ENCODE measurements at regions not wholly inside any gene's neighbourhood (a gene's known extent, or its start where the extent isn't known, plus 50 kb on each side); places are given as distances from the start of the nearest gene placed in this dataset.

GRCh38 chr2:145085612-145086011 is 565.7 kb upstream of the ZEB2 start:
- H3K36me3 ChIP-seq (ENCODE audit: control insufficient read depth, insufficient read depth, low read length): no peaks in the 10 kb centered on the region
- no peak overlapping the region for H3K9ac ChIP-seq (ENCODE audit: insufficient read depth, low read length)
- TF ChIP-seq EZH2 (IDR thresholded peaks at IDR 0.05; ENCODE audit: low read length, missing control alignments) (no peak), CTCF (conservative IDR thresholded peaks at IDR 0.05 in 1 of 2, IDR thresholded peaks at IDR 0.05 in 1 of 2; ENCODE audit: low read depth in 1 of 2, low read length in 2 of 2) (no peak)
- no peaks in the 10 kb centered on the region for H3K79me2 ChIP-seq (ENCODE audit: control insufficient read depth, insufficient read depth, low read length)
- no peaks in the 10 kb centered on the region for H3K27me3 ChIP-seq (ENCODE audit: control insufficient read depth, insufficient read depth, low read length)
- H4K20me1 ChIP-seq (ENCODE audit: control insufficient read depth, extremely low read depth, insufficient read depth, low read length): no peaks in the 10 kb centered on the region
- H3K4me1 ChIP-seq (ENCODE audit: control insufficient read depth, extremely low read depth, insufficient read depth, low read length): peaks cover 2% of the 10 kb centered on the region
- no peaks in the 10 kb centered on the region for H3K9me3 ChIP-seq (ENCODE audit: control insufficient read depth, insufficient read depth, low read depth, low read length)
- no peak overlapping the region for H3K27ac ChIP-seq (ENCODE audit: insufficient read depth, low read length)
- peak in 1 of 2 donors; percentile 22 for DNase-seq (ENCODE audit: low read depth in 2 of 2)
- no peak overlapping the region for H2AFZ ChIP-seq (ENCODE audit: low read length)
- H3K4me2 ChIP-seq (ENCODE audit: extremely low read depth, insufficient read depth, low read length): no peak overlapping the region
- H3K4me3 ChIP-seq (replicated peaks in 1 of 4; ENCODE audit: control extremely low read depth in 1 of 4, insufficient read depth in 1 of 4, low read depth in 3 of 4, low read length in 4 of 4): no peak overlapping the region

GRCh38 chr2:145080426-145080825 is 560.5 kb upstream of the ZEB2 start:
- H3K79me2 ChIP-seq (ENCODE audit: control insufficient read depth, insufficient read depth, low read length): no peaks in the 10 kb centered on the region

GRCh38 chr2:145079641-145080040 is 559.7 kb upstream of the ZEB2 start:
- no peak overlapping the region for H3K27ac ChIP-seq (ENCODE audit: insufficient read depth, low read length)
- H3K79me2 ChIP-seq (ENCODE audit: control insufficient read depth, insufficient read depth, low read length): no peaks in the 10 kb centered on the region
- H3K9ac ChIP-seq (ENCODE audit: insufficient read depth, low read length): no peak overlapping the region
- TF ChIP-seq CTCF (conservative IDR thresholded peaks at IDR 0.05 in 1 of 2, IDR thresholded peaks at IDR 0.05 in 1 of 2; ENCODE audit: low read depth in 1 of 2, low read length in 2 of 2): no peak
- TF ChIP-seq EZH2 (IDR thresholded peaks at IDR 0.05; ENCODE audit: low read length, missing control alignments): no peak
- no peaks in the 10 kb centered on the region for H3K9me3 ChIP-seq (ENCODE audit: control insufficient read depth, insufficient read depth, low read depth, low read length)
- no peaks in the 10 kb centered on the region for H3K4me1 ChIP-seq (ENCODE audit: control insufficient read depth, extremely low read depth, insufficient read depth, low read length)
- H3K27me3 ChIP-seq (ENCODE audit: control insufficient read depth, insufficient read depth, low read length): no peaks in the 10 kb centered on the region
- no peak overlapping the region for H3K4me2 ChIP-seq (ENCODE audit: extremely low read depth, insufficient read depth, low read length)
- H4K20me1 ChIP-seq (ENCODE audit: control insufficient read depth, extremely low read depth, insufficient read depth, low read length): no peaks in the 10 kb centered on the region
- DNase-seq (ENCODE audit: low read depth in 2 of 2): no peak
- no peak overlapping the region for H3K4me3 ChIP-seq (replicated peaks in 1 of 4; ENCODE audit: control extremely low read depth in 1 of 4, insufficient read depth in 1 of 4, low read depth in 3 of 4, low read length in 4 of 4)
- no peak overlapping the region for H2AFZ ChIP-seq (ENCODE audit: low read length)
- H3K36me3 ChIP-seq (ENCODE audit: control insufficient read depth, insufficient read depth, low read length): no peaks in the 10 kb centered on the region

More at GRCh38 chr2:145080426-145080825, 560.5 kb upstream of the ZEB2 start:
- Histone ChIP-seq H4K20me1 (ENCODE audit: control insufficient read depth, extremely low read depth, insufficient read depth, low read length) (no peaks in the 10 kb centered on the region), H3K36me3 (ENCODE audit: control insufficient read depth, insufficient read depth, low read length) (no peaks in the 10 kb centered on the region), H2AFZ (ENCODE audit: low read length) (no peak overlapping the region), H3K4me2 (ENCODE audit: extremely low read depth, insufficient read depth, low read length) (no peak overlapping the region), H3K4me1 (ENCODE audit: control insufficient read depth, extremely low read depth, insufficient read depth, low read length) (no peaks in the 10 kb centered on the region), H3K27me3 (ENCODE audit: control insufficient read depth, insufficient read depth, low read length) (no peaks in the 10 kb centered on the region), H3K4me3 (replicated peaks in 1 of 4; ENCODE audit: control extremely low read depth in 1 of 4, insufficient read depth in 1 of 4, low read depth in 3 of 4, low read length in 4 of 4) (no peak overlapping the region), H3K27ac (ENCODE audit: insufficient read depth, low read length) (no peak overlapping the region), H3K9me3 (ENCODE audit: control insufficient read depth, insufficient read depth, low read depth, low read length) (no peaks in the 10 kb centered on the region), H3K9ac (ENCODE audit: insufficient read depth, low read length) (no peak overlapping the region)
- TF ChIP-seq EZH2 (IDR thresholded peaks at IDR 0.05; ENCODE audit: low read length, missing control alignments): no peak
- no peak for TF ChIP-seq CTCF (conservative IDR thresholded peaks at IDR 0.05 in 1 of 2, IDR thresholded peaks at IDR 0.05 in 1 of 2; ENCODE audit: low read depth in 1 of 2, low read length in 2 of 2)
- DNase-seq (ENCODE audit: low read depth in 2 of 2): no peak

Measured in fibroblast of lung (primary cell).